Pancreas (tissue), 10 donors: ENCODE measurements at regions not wholly inside any gene's neighbourhood (a gene's known extent, or its start where the extent isn't known, plus 50 kb on each side); places are given as distances from the start of the nearest gene placed in this dataset.
"Not testable (repeated sequence)": the region's sequence is repeated elsewhere in the genome, so short reads cannot be mapped to it uniquely, and the experiment has no call there.

ENCODE experiments used
- ATAC-seq, 4 donors: fragments of 200-7000 bp; cut with Tn5 transposase; one replicate each; pipeline versions ENCODE4 v1.8.0 to v1.9.1; 2020; ENCODE audit warnings: mild to moderate bottlenecking in 4 of 4, moderate library complexity in 4 of 4
- DNase-seq, 6 donors: peaks; one replicate each; pipeline ENCODE4 v3.0.0-alpha.2; 2020
- FAIRE-seq: peaks from 2 replicates; lab custom pipeline; 2012; peaks lifted over from hg19 to GRCh38; lab: Jason Lieb, UNC
- H3K27ac ChIP-seq, 4 donors: fragments of 200-600 bp; sonication (generic); 1 replicate in 3 of 4; 2 replicates in 1 of 4; pipeline versions ENCODE4 v1.5.0 to v1.8.0; 2020
- H3K27me3 ChIP-seq, 4 donors: fragments of 200-600 bp; one replicate each; pipeline ENCODE4 v1.8.0; 2021
- H3K36me3 ChIP-seq, 3 donors: fragments of 200-600 bp; sonication (generic) in 1 of 3; one replicate each; pipeline versions ENCODE4 v1.5.0 to v1.8.0; 2020 to 2021
- H3K4me1 ChIP-seq, 3 donors: fragments of 200-600 bp; one replicate each; pipeline ENCODE4 v1.8.0; 2021
- H3K4me3 ChIP-seq, 4 donors: fragments of 200-600 bp; sonication (generic) in 2 of 4; one replicate each; pipeline versions ENCODE4 v1.5.0 to v1.8.0; 2020 to 2021
- H3K9me3 ChIP-seq, 4 donors: fragments of 200-600 bp; one replicate each; pipeline ENCODE4 v1.8.0; 2021
- CTCF ChIP-seq, 4 donors: fragments of 200-600 bp; sonication (generic) in 3 of 4; IDR thresholded peaks; one replicate each; pipeline versions ENCODE4 v1.5.0 to v1.8.0; 2021; ENCODE audit warnings: antibody characterized with exemption in 4 of 4
- WGBS, 2 donors: extraction: QIAGEN DNeasy Blood & Tissue Kit; methylation state at CpG; one replicate each; pipeline ENCODE4 v1.1.7; 2013; 5-methylcytosine and 5-hydroxymethylcytosine counted together
- intact Hi-C, 3 donors: fragments of 100-400 bp; cut with DNase I; formaldehyde crosslinking; loops; one replicate each; pipeline versions ENCODE4 v1.11.1 to v1.14.2; 2022
- donor health status: healthy with polysubstance abuse.
- donor health status: DM: no; HTN: no; CAD: no; lungs with moderate emphysema.
- donor health status: DM: no; HTN: no; CAD: no.
- donor health status: control.
- donor health status: control.
- donor health status: Bipolar disorder and iron deficiency.
- donor health status: DM: yes; HTN: yes; CAD: no.
- donor health status: DM: no; HTN: no; CAD: no.
- donor health status: DM: no; HTN: no; CAD: no.
- donor health status: DM: yes; HTN: yes; CAD: no.

GRCh38 chr6:132025468-132025867 is 74.3 kb upstream of the CCN2 start:
- ATAC-seq (no peak), DNase-seq (no peak), FAIRE-seq (no peak)
- intact Hi-C loops, result no loop called here
- H3K4me1 ChIP-seq, result no peaks in the 10 kb centered on the region
- no peaks in the 10 kb centered on the region for H3K36me3 ChIP-seq
- TF ChIP-seq CTCF (IDR thresholded peaks at IDR 0.05), result no peak
- H3K27ac ChIP-seq, result no peak overlapping the region
- H3K27me3 ChIP-seq, result no peaks in the 10 kb centered on the region
- WGBS, 2 donors, result 84 to 88% methylated on average over 5 of the region's 5 CpGs
- H3K4me3 ChIP-seq, result no peak overlapping the region
- no peaks in the 10 kb centered on the region for H3K9me3 ChIP-seq

- Histone ChIP-seq H3K4me1 (no peaks in the 10 kb centered on the region), H3K36me3 (no peaks in the 10 kb centered on the region), H3K9me3 (no peaks in the 10 kb centered on the region), H3K4me3 (no peak overlapping the region), H3K27ac (no peak overlapping the region), H3K27me3 (no peaks in the 10 kb centered on the region)
- intact Hi-C loops, result no loop called here
- no peak for TF ChIP-seq CTCF (IDR thresholded peaks at IDR 0.05)
- FAIRE-seq, result no peak
- 93 to 98% methylated on average over 5 of the region's 5 CpGs for WGBS, 2 donors
- no peak for DNase-seq
- ATAC-seq, result no peak
Measured at GRCh38 chr6:132023490-132023889, 72.3 kb upstream of the CCN2 start.

GRCh38 chr6:132021552-132022375 is 70.6 kb upstream of the CCN2 start:
- no peaks in the 10 kb centered on the region for H3K4me1 ChIP-seq
- H3K27ac ChIP-seq, result peak overlapping the region in 2 of 4 donors; percentile 12 to 48
- DNase-seq (no peak), FAIRE-seq (no peak), ATAC-seq (peak in 3 of 4 donors; percentile 43 to 74 (median 63))
- H3K9me3 ChIP-seq, result no peaks in the 10 kb centered on the region
- no peak overlapping the region for H3K4me3 ChIP-seq
- no peak for TF ChIP-seq CTCF (IDR thresholded peaks at IDR 0.05)
- no peaks in the 10 kb centered on the region for H3K36me3 ChIP-seq
- WGBS, 2 donors, result 67% methylated on average over 4 of the region's 4 CpGs
- H3K27me3 ChIP-seq, result no peaks in the 10 kb centered on the region
- intact Hi-C loops, result no loop called here

- ATAC-seq, FAIRE-seq, H3K27ac ChIP-seq, H3K27me3 ChIP-seq, DNase-seq, intact Hi-C loops, H3K4me1 ChIP-seq, H3K36me3 ChIP-seq, H3K4me3 ChIP-seq, H3K9me3 ChIP-seq: not testable (repeated sequence)
- WGBS, 2 donors, result 90 to 94% methylated on average over 4 of the region's 4 CpGs
Measured at GRCh38 chr6:132020918-132021317, 69.7 kb upstream of the CCN2 start.

GRCh38 chr6:132020138-132020581 is 69.0 kb upstream of the CCN2 start:
- Histone ChIP-seq H3K4me1 (no peaks in the 10 kb centered on the region), H3K27ac (no peak overlapping the region), H3K27me3 (no peaks in the 10 kb centered on the region), H3K4me3 (no peak overlapping the region), H3K9me3 (no peaks in the 10 kb centered on the region), H3K36me3 (no peaks in the 10 kb centered on the region)
- ATAC-seq (peak in 3 of 4 donors; percentile 39 to 73 (median 56)), FAIRE-seq (no peak), DNase-seq (peak in 2 of 6 donors; percentile 12 to 16)
- 55 to 60% methylated on average over 6 of the region's 6 CpGs for WGBS, 2 donors
- no peak for TF ChIP-seq CTCF (IDR thresholded peaks at IDR 0.05)
- intact Hi-C loops, result no loop called here
